GM21825 (cell line): ENCODE measurements at regions not wholly inside any gene's neighbourhood (a gene's known extent, or its start where the extent isn't known, plus 50 kb on each side); places are given as distances from the start of the nearest gene placed in this dataset.
"Not testable (repeated sequence)": the region's sequence is repeated elsewhere in the genome, so short reads cannot be mapped to it uniquely, and the experiment has no call there.

Source experiments
- ATAC-seq: cut with Tn5 transposase; IDR thresholded peaks from one replicate; pipeline ENCODE4 v1.9.1; 2021; ENCODE audit warnings: mild to moderate bottlenecking, moderate library complexity; ENCODE audit not compliant: unreplicated experiment

GRCh38 chr12:20017802-20018201 lies 350.5 kb upstream of the PDE3A start:
- no peak for ATAC-seq

- ATAC-seq = no peak
Measured at GRCh38 chr12:20018406-20018805, 349.9 kb upstream of the PDE3A start.

- no peak for ATAC-seq
Measured at GRCh38 chr12:20024194-20024593, 344.1 kb upstream of the PDE3A start.

- ATAC-seq = no peak
Measured at GRCh38 chr12:20028033-20028432, 340.3 kb upstream of the PDE3A start.

- ATAC-seq = no peak
Measured at GRCh38 chr12:20030826-20031225, 337.5 kb upstream of the PDE3A start.

- no peak for ATAC-seq
Measured at GRCh38 chr12:20039562-20039961, 328.8 kb upstream of the PDE3A start.

- ATAC-seq = no peak
Measured at GRCh38 chr12:20040184-20040583, 328.2 kb upstream of the PDE3A start.

GRCh38 chr12:20040831-20041230 lies 327.5 kb upstream of the PDE3A start:
- ATAC-seq = no peak

- ATAC-seq = no peak
Measured at GRCh38 chr12:20044351-20044750, 324.0 kb upstream of the PDE3A start.

- ATAC-seq = no peak
Measured at GRCh38 chr12:20044846-20045245, 323.5 kb upstream of the PDE3A start.

GRCh38 chr12:20047901-20048300 lies 320.4 kb upstream of the PDE3A start:
- ATAC-seq = no peak

GRCh38 chr12:20050221-20050620 lies 318.1 kb upstream of the PDE3A start:
- ATAC-seq = no peak

- ATAC-seq = no peak
Measured at GRCh38 chr12:20053782-20054181, 314.6 kb upstream of the PDE3A start.

GRCh38 chr12:20055856-20056255 lies 312.5 kb upstream of the PDE3A start:
- ATAC-seq = no peak

GRCh38 chr12:20057398-20057797 lies 310.9 kb upstream of the PDE3A start:
- ATAC-seq = no peak

- ATAC-seq = no peak
Measured at GRCh38 chr12:20063116-20063515, 305.2 kb upstream of the PDE3A start.

- no peak for ATAC-seq
Measured at GRCh38 chr12:20077618-20078017, 290.7 kb upstream of the PDE3A start.

GRCh38 chr12:20089077-20089476 lies 279.3 kb upstream of the PDE3A start:
- no peak for ATAC-seq

GRCh38 chr12:20093190-20093810 lies 275.0 kb upstream of the PDE3A start:
- ATAC-seq = not testable (repeated sequence)

GRCh38 chr12:20096430-20096829 lies 271.9 kb upstream of the PDE3A start:
- ATAC-seq = no peak

- ATAC-seq = no peak
Measured at GRCh38 chr12:20097626-20098025, 270.7 kb upstream of the PDE3A start.

GRCh38 chr12:20099395-20100183 lies 268.7 kb upstream of the PDE3A start:
- no peak for ATAC-seq

- ATAC-seq = no peak
Measured at GRCh38 chr12:20101046-20101445, 267.3 kb upstream of the PDE3A start.
